ENCODE measurements at regions not wholly inside any gene's neighbourhood (a gene's known extent, or its start where the extent isn't known, plus 50 kb on each side); places are given as distances from the start of the nearest gene placed in this dataset.

DNA sequence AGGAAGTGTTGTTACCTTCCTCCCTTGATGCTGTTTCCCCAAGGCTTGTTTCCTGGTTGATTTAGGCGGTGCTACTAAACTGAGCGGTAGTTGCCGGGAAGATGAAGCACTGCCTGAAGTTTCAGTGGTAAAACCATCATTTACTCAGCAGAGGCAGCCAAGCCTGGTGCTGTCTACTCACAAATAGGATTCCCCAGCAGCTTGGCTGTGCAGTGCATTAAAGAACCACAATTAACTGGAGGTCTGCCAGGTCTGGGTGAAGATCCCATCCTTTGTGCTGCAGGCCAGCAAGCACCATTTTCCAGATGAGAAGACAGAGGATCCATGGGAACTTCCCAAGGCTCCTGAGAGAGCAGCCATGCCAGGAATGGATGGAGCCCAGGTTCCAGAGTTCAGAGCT is 231.9 kb upstream of the E2F8 start:
- DNase-seq (ENCODE audit: low spot score), result no peak

DNA sequence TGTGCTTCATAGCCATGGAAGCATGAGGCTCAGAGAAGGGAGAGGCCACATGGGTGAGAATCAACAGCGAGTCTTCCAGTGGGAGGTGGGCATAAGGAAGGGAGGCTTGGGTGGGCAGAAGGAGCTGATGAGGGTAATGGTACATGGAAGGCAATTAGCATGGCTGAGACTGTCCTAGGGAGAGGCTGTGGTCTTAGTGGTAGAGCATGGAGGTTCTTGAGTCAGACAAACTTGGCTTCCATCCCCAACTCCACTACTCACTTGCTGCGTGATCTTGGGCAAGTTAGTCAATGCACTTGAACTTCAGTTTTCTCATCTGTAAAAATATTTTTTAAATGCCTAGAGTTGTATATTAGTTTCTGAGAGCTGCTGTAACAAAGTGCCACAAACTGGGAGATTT is 227.2 kb upstream of the E2F8 start:
- no peak for DNase-seq (ENCODE audit: low spot score)

DNA sequence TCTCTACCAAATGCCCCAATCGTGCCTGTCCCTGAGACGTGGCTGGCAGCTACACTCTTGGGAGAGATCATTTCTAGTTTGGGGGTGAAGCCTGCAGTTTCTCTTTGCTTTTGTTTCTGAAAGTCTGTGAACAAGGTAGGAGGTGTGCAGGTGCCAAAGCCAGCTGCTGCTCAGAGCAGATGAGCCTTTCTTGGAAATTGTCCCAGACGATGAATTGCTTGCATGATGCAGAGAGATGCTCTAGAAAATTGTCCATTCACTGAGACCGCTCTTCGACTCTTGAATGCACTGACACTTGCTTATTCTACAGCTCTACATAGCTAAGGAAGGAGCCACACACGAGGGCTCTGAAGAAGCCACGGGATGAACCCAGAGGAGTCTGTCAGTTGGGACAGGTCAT is 225.6 kb upstream of the E2F8 start:
- DNase-seq (ENCODE audit: low spot score), result no peak

DNA sequence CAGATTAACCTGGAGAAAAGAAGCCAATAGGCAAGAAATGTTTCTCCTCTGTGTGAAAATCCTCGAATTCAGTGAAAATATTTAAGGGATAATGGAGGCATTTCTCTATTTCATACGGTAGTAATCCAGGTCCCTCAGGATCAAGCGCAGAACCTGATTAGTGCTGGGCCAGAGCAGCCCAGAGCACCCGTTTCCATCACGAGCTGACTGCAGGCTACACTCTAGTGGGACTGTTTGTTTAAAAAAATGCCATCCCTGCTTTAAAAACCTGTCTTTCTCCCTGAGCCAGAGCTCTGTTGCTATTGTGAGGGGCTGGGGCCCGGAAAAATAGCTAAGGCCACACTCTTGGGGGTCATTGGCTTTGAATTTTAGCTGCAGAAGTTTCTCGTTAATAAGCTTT is 223.2 kb upstream of the E2F8 start:
- no peak for DNase-seq (ENCODE audit: low spot score)

DNA sequence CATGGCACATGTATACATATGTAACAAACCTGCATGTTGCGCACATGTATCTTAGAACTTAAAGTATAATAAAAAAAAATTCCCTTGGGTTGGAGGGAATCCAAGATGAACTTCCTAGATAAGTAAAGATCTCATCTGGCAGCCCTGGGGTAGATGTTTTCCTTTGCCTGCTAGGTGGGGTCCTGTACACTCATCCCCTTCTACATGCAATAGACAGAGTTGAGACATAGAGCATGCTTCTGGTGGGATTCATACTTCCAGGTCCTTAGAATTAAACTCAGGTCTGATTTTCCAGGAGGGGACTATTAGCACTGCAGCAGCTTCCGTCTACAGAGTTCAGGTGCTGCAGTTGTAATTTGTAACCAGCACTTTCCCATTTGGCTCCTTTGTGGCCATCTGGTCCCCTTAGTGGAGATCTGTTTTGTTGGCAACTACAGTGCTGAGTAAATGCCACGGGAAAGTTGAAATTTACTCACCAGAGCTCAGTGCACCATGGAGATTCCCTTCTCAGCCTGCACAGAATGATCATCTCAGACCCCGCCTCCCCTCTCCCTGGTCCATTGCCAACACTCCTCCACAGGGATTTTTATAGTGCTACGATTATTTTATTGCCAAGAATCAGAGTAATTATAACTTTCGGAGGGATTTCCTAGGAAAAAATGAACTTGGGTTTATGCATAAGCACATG is 220.1 kb upstream of the E2F8 start:
- DNase-seq (ENCODE audit: low spot score), result no peak

DNA sequence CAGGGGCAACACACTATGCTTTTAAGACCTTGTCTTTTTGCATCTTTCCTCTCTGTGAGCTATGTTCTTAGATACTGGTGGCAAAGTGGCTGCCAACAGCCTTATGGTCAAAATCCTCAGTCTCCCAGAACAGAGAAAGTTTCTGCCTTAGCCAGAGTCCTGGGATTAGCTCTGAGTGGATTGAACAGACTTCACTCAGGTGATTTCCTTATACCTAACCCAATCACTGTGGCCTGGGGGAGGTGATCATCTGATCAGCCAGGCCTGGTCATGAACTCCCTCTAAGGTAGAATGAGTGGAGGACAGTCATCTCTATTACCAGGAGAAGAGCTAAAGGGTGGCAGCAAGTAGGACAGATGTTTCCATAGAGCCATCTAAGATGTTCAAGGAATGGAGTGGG is 218.5 kb upstream of the E2F8 start:
- no peak for DNase-seq (ENCODE audit: low spot score)

DNA sequence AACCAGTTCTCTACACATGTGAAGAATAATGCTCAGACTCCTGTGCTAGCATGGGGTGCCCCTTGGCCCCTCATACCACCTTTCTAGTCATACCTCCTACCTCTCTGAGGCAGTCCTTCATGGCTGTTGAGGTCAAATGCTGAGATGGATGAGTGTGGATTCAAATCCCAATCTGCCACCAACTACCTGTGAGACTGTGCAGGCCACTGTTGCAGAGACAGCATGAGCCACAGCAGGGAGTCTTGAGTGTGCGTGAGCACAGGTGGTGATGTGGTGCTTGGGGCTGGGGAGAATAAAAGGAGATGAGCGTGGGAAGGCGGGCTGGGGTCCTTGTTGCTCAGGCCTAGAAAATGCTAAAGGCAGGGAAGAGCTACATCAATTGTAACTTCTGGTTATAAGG is 218.0 kb upstream of the E2F8 start:
- no peak for DNase-seq (ENCODE audit: low spot score)

DNA sequence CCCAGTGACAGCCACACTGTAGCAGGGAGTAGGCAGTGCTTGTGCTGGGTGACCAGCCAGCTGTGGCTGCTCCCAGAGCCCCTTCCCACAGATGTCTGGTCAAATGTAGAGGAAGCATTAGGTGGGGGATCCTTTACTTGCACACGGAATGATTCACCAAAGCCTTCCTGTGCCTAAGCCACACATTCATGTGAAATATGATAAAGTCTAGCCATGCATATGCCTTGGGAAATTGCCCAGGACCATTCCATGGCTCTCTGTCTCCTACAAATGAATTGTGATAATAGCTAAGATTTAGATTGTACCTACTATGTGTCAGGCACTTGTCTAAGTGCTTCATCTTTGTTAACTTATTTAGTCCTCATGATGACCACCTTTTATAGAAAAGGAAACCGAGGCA is 217.5 kb upstream of the E2F8 start:
- no peak for DNase-seq (ENCODE audit: low spot score)

DNA sequence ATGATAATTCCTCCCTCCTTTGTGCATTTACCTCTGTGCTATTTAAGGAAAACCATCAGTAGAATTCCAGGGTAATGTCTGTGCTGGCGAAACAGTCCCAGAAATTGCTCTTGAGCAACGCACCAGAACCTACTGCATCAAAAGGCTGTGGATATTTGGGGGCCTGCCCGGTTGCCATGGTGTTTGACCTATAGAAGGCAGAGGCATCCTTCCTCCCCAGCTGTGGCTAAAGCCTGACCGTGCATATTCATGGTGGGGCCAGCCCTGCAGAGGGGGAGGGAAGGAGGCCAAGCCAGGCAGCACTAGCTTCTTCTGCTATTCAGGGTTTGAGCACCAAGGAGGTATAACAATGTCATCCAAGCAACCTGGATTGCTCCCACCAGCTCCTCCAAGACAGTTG is 215.0 kb upstream of the E2F8 start:
- DNase-seq (ENCODE audit: low spot score), result no peak

DNA sequence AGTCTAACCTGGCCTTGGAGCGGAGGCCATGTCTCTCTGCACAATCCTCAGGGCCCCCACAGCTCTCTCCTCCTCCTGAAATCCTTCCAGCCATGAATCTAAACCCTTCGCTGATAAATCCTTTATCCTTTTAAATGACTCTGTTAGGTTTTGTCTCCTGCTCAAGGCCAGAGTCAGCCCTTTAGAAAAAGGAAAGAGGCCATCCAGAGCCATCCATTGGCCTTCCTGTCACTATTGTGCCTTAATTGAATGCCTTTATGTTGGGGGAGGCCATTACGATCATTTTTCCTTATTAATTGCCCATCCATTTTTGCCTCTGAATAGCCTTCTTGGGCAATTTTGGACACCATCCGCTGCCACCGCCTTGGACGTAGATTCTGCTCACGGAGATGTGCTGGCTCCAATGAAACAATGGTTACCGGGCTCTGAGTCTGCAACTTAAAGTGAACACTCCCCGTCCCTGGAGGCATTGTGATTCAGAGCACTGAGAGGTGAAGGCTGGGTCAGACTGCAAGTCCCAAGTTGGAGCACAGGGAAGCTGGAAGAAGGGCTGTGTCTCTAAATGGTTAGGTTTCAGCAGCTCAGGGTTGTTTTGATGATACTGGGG is 213.0 kb upstream of the E2F8 start:
- no peak for DNase-seq (ENCODE audit: low spot score)

DNA sequence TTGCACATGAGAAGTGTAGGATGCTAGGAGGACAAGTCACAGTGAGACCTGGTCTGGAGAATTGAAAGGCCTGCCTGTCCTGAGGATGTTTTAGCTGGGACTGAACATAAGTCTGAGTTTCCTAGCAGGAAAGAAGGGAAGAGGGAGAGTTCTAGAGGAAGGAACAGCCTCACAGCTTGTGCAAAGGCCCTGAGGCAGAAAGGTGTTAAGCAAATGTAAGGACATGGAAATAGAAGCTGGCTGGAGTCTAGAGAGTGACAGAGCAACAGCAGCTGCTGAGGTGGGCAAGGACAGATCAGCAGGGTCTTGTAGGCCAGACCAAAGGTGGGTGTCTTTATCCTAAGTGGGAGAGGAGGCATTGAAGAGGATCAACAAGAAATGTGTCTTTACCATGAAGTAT is 210.9 kb upstream of the E2F8 start:
- no peak for DNase-seq (ENCODE audit: low spot score)

DNA sequence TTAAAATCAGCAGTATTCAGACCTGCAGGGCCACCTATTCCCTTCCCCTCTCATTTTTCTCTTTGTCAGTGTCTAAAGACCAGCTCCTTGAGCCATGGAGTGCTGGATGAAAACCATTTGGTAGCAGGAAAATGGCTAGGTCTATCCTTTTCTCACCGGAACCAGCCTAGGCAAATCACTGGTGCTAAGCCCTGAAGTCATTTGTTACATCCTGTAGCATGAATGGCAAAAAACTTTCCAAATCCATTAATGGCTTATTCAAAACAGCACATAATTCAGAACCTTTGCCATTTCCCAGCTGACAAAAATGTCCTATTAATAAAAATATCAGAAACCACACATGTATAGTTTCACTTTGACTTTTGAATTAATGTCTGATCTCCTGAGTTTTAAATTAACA is 209.5 kb upstream of the E2F8 start:
- no peak for DNase-seq (ENCODE audit: low spot score)

DNA sequence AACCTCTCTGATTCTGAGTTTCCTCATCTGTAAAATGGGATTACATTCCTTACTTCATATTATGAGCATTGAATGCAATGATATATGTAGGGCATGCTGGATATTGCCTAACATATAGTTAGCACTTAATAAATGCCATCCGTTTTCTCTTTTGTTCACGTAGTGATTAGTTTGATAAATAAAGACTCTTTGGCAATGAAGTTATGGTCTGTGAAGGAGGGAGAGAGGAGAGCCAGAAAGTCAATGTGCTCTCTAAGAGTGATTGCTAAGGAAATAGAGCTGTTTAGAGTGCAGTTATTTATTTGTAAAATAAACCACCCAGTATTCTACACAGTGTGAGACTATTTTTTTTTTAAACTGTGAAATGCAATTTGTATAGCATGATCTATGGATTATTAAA is 207.9 kb upstream of the E2F8 start:
- no peak for DNase-seq (ENCODE audit: low spot score)

DNA sequence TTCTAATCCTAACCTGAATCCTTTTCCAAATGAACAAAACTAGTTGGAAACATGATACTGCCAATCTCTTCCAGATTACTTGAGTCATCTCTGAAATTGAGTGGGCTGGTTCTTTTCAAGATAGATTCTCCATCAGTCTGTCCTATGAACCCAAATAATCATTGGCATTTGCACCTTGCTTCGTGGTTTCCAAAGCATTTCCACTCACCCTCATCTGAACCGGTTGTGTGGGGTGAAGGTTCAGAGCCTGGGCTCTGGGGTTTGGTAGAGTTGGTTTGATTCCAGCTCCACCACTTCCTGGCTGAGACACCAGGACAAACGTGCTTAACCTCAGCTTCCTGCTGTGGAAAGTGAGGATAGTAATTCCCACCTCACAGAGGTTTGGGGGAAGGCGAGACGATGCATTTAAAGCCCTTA is 206.4 kb upstream of the E2F8 start:
- no peak for DNase-seq (ENCODE audit: low spot score)

DNA sequence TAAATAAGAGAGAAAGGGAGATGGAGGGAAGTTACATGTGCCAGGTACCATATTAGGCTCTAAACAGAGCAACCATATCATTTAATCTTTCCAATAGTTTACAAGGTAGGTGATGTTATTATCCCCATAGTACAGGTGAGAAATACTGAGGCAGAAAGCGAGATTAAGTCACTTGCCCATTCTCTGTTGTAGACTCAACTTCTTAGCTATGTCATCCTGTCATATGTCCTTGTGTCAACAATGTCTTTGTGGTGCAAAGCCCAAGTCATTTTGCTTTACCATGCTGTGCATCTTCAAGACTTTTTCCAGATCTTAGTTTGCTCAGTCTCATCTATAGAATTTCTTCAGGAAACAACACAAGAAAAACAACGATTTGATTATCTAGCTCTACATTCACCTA is 205.0 kb upstream of the E2F8 start:
- peak; percentile 33 for DNase-seq (ENCODE audit: low spot score)

DNA sequence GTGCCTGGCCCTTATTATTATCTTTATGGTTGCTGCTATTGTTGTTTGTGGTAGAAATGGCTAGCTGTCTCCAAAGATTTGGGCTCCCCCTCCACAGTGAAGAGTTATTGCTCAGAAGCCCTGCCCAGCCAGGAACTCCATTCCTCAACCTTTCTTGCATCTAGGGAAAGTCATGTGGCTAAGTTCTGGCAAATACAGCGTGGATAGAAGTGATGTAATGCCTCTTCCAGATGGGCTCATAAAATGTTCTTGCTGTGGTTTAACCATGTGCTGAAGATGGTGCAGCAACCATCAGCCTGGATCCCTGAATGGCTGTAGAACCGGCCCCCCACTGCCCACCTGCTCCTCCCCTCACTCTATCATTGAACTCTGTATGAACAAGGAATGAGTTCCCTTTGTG is 203.5 kb upstream of the E2F8 start:
- DNase-seq (ENCODE audit: low spot score), result no peak

DNA sequence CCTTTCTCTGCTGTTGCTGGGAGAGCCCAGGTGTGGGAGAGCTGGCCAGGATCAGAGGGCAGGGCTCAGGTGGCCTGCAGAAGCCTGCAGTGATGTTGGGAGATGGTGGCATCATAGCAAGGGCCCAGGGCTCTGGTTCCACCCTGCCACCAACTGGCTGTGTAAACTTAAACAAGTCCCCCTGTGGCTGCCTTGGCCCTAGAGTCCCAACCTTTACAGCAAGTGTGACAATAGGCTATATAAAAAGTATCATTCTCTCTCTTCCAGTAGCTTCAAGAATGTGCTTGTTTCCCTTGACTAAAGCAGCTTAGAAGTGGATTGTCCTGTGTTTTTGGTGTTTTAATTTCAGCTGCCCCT is 201.8 kb upstream of the E2F8 start:
- no peak for DNase-seq (ENCODE audit: low spot score)

DNA sequence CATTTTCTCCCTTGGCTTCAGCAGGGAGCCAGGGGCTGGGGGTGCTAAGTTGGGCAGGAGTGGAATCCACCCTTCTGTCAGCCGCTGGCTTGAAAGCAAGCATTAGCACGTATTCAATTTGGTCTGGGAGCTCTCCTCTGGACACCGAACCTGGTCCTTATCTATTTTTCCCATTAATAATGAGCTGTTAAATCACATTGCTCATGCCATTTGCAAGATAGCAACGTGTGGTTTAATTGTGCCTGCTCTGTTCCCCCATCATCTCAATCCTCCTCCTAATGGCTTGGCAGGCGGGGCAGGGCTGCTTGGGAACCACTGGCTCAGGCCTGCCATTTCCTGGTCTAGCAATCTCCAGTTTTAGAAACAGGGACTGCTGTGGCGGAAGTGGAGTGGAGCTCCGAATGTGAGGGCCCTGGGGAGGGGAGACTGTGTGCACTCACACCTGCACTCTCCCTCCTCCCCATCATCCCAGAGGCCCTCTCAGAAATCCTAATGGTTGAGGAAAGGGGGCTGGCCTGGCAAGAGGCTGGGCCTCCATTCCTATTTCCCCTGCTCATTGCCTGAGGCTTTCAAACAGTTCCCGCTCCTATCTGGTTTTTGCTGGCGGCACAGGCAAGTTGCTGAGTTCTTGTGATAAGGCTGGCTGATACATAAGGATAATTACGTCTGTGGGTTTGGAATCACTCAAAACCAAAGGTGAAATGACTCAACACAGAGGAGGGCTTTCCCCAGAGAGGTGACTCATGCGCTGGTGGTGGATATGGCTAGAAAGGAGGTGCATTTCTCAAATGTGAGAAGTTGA is 201.2 kb upstream of the E2F8 start:
- peak; percentile 89 for DNase-seq (ENCODE audit: low spot score)

DNA sequence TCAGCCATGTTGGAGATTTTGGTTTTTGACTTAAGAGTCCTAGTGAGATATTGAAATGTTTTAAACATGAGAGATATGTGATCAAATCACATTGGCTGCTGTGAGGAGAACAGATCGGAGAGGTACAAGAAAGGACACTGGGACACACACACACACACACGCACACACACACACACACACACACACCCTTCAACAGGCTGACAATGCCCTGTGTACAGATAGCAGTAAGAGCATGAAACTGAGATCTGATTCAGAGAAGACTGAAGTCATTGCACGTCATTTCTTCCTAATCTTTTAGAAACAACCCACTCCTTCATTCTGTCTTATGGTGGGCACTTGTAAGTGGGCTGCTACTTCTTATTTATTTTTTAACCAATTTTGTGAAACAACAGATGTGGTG is 200.5 kb upstream of the E2F8 start:
- DNase-seq (ENCODE audit: low spot score), result peak; percentile 0

DNA sequence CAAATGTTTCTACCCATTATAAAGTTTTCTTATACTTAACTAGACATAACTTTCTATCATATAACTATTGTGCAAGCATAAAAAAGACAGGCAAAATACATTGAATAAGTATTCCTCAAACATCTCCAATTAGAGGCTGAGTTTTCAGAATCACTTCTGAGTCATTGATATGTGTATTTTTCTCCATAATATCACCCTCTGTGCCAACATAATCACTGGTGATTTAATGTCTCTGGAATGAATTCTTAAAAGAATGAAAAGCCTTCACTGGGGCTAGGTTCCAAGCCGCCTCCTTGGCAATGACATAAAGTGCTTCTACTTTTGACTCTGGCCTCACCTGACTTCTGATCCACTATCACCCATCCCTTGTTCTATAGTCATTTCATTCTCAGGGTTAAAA is 197.0 kb upstream of the E2F8 start:
- no peak for DNase-seq (ENCODE audit: low spot score)

DNA sequence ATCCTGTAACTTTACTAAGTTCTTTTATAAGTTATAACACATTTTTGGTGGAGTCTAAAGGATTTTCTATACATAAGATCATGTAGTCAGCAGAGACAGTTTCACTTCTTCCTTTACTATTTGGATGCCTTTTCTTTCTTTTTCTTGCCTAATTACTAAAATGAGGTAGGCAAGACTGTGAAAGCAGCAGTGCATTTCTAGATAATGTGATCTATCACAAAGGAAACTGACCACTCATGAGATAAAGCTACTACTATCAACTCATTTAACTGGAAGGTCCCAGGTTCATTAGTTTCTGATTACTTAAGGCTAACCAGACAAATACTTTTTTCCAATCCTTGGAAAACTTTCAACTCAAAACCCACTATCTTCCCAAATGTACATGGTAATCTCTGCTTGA is 196.2 kb upstream of the E2F8 start:
- DNase-seq (ENCODE audit: low spot score), result no peak

DNA sequence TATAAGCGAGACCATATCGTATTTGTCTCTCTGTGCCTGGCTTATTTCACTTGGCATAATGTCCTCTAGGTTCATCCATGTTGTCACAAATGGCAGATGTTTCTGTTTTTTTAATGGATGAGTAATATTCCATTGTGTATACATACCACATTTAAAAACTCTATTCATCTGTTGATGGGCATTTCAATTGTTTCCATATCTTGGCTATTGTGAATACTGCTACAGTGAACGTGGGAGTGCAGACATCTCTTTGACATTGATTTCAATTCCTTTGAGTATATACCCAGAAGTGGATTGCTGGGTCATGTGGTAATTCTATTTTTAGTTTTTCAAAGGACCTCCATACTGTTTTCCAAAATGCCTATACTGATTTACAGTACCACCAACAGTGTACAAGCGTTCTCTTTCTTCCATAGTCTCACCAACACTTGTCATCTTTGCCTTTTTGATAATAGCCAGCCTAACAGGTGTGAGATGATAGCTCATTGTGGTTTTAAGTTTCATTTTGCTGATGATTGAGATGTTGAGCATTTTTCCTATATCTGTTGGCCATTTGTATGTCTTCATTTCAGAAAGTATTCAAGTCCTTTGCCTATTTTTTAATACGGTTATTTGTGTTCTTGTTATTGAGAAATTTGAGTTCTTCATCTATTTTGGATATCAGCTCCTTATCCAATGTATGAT is 194.7 kb upstream of the E2F8 start:
- no peak for DNase-seq (ENCODE audit: low spot score)

DNA sequence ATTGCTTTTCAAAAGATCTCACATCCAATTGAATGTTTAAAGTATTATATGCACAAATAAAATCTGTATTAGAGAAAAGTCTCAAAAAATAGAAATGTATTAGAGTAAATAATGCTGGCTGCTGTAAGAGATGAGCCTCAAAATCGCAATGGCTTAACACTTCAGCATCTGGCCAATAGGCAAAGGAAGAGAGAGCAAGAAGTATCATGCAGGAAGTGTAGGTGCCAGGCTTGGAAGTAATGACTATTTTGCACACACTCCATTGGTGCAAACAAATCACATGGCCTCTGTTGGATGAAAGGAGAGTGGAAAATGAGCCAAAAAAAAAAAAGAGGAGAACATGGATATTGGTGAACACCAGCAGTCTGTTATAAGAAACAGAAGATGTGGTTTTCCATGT is 193.0 kb upstream of the E2F8 start:
- DNase-seq (ENCODE audit: low spot score), result no peak
